Amniotic epithelial cell (primary cell): ENCODE measurements at regions not wholly inside any gene's neighbourhood (a gene's known extent, or its start where the extent isn't known, plus 50 kb on each side); places are given as distances from the start of the nearest gene placed in this dataset.
"Not testable (repeated sequence)": the region's sequence is repeated elsewhere in the genome, so short reads cannot be mapped to it uniquely, and the experiment has no call there.

Source experiments
- DNase-seq: peaks from one replicate; pipeline ENCODE4 v3.0.0-alpha.2; 2010; ENCODE audit warnings: low read depth

GRCh38 chr7:8809320-8809719 is 375.9 kb downstream of the NXPH1 start:
- DNase-seq: no peak

GRCh38 chr7:8817448-8818036 is 384.1 kb downstream of the NXPH1 start:
- no peak for DNase-seq

- no peak for DNase-seq
These were observed 385.0 kb downstream of the NXPH1 start for GRCh38 chr7:8818406-8818805.

- DNase-seq: no peak
These were observed 389.2 kb downstream of the NXPH1 start for GRCh38 chr7:8822595-8822994.

- no peak for DNase-seq
These were observed 390.1 kb downstream of the NXPH1 start for GRCh38 chr7:8823486-8823885.

GRCh38 chr7:8827329-8827728 is 393.9 kb downstream of the NXPH1 start:
- DNase-seq: no peak

GRCh38 chr7:8829100-8829499 is 395.7 kb downstream of the NXPH1 start:
- no peak for DNase-seq

- DNase-seq: no peak
These were observed 398.0 kb downstream of the NXPH1 start for GRCh38 chr7:8831376-8831775.

- DNase-seq: no peak
These were observed 399.9 kb downstream of the NXPH1 start for GRCh38 chr7:8833355-8833754.

- no peak for DNase-seq
These were observed 407.8 kb downstream of the NXPH1 start for GRCh38 chr7:8841171-8841570.

- no peak for DNase-seq
These were observed 438.3 kb downstream of the NXPH1 start for GRCh38 chr7:8871716-8872115.

- DNase-seq: no peak
These were observed 448.5 kb downstream of the NXPH1 start for GRCh38 chr7:8881916-8882315.

GRCh38 chr7:8885480-8886000 is 452.1 kb downstream of the NXPH1 start:
- no peak for DNase-seq

- DNase-seq: not testable (repeated sequence)
These were observed 456.9 kb downstream of the NXPH1 start for GRCh38 chr7:8890346-8890745.

- no peak for DNase-seq
These were observed 460.4 kb downstream of the NXPH1 start for GRCh38 chr7:8893775-8894174.

GRCh38 chr7:8906396-8907075 is 473.1 kb downstream of the NXPH1 start:
- DNase-seq: no peak

- DNase-seq: no peak
These were observed 475.5 kb downstream of the NXPH1 start for GRCh38 chr7:8908889-8909288.

- DNase-seq: no peak
These were observed 480.3 kb downstream of the NXPH1 start for GRCh38 chr7:8913682-8914081.

- no peak for DNase-seq
These were observed 488.4 kb downstream of the NXPH1 start for GRCh38 chr7:8921807-8922206.

- no peak for DNase-seq
These were observed 489.3 kb downstream of the NXPH1 start for GRCh38 chr7:8922726-8923125.

GRCh38 chr7:8923164-8923806 is 489.9 kb downstream of the NXPH1 start:
- no peak for DNase-seq

- DNase-seq: no peak
These were observed 498.7 kb downstream of the NXPH1 start for GRCh38 chr7:8931906-8932646.

- no peak for DNase-seq
These were observed 499.3 kb downstream of the NXPH1 start for GRCh38 chr7:8932751-8933150.
